IMR-90 (cell line): ENCODE measurements at regions not wholly inside any gene's neighbourhood (a gene's known extent, or its start where the extent isn't known, plus 50 kb on each side); places are given as distances from the start of the nearest gene placed in this dataset.

Experiments
- ATAC-seq: fragments of 200-7000 bp; cut with Tn5 transposase; 2 replicates; pipeline ENCODE4 v1.9.1; 2020; ENCODE audit warnings: low read depth, mild to moderate bottlenecking, moderate library complexity
- BruUV-seq: library from RNA; stranded (reverse); fragments of 400-500 nt; replicated peaks from 2 replicates; lab custom pipeline; 2021; lab: Mats Ljungman, UMichigan
- CTCF ChIA-PET: fragments of 300-600 bp; formaldehyde crosslinking; extraction: SDS; loops from one replicate; lab custom pipeline; 2021; ENCODE audit warnings: antibody characterized with exemption; lab: Yijun Ruan, JAX
- POLR2A ChIA-PET: fragments of 300-600 bp; sonication (Branson Sonifier 250); formaldehyde crosslinking; loops from one replicate; lab custom pipeline; 2022; ENCODE audit warnings: antibody characterized with exemption; ENCODE audit not compliant: unreplicated experiment; lab: Charles Lee
- DNase-seq: peaks from one replicate; pipeline ENCODE4 v3.0.0; 2013
- H2AFZ ChIP-seq: replicated peaks from 2 replicates; pipeline ENCODE3; 2013; ENCODE audit warnings: low read length, mild to moderate bottlenecking; ENCODE audit not compliant: poor library complexity
- H2AK5ac ChIP-seq: 2 replicates; pipeline ENCODE4 v1.6.1; 2013; ENCODE audit warnings: low read depth, low read length, inconsistent platforms
- H2AK9ac ChIP-seq: replicated peaks from 2 replicates; pipeline ENCODE3; 2013; ENCODE audit warnings: mild to moderate bottlenecking, low read depth, low read length, moderate library complexity; ENCODE audit not compliant: poor library complexity
- H2BK120ac ChIP-seq: 2 replicates; pipeline ENCODE4 v1.6.1; 2013; ENCODE audit warnings: low read depth, low read length, inconsistent platforms
- H2BK15ac ChIP-seq: 3 replicates; pipeline ENCODE4 v1.6.1; 2013; ENCODE audit warnings: low read depth, low read length, inconsistent platforms
- H2BK20ac ChIP-seq: 2 replicates; pipeline ENCODE4 v1.6.1; 2013; ENCODE audit warnings: low read depth, mild to moderate bottlenecking, inconsistent platforms, low read length, moderate library complexity
- H2BK5ac ChIP-seq: 2 replicates; pipeline ENCODE4 v1.6.1; 2013; ENCODE audit warnings: mild to moderate bottlenecking, low read depth, low read length, inconsistent platforms; ENCODE audit not compliant: poor library complexity, severe bottlenecking
- H3K14ac ChIP-seq: replicated peaks from 2 replicates; pipeline ENCODE4 v1.6.1; 2013; ENCODE audit warnings: low read depth, low read length, inconsistent platforms
- H3K18ac ChIP-seq: 2 replicates; pipeline ENCODE4 v1.6.1; 2013; ENCODE audit warnings: low read depth, low read length, control low read depth
- H3K23ac ChIP-seq: 2 replicates; pipeline ENCODE4 v1.6.1; 2013; ENCODE audit warnings: low read depth, low read length, inconsistent platforms
- H3K27ac ChIP-seq: 2 replicates; pipeline ENCODE4 v1.5.1; 2013; ENCODE audit warnings: mild to moderate bottlenecking, control low read depth, low read length; ENCODE audit not compliant: insufficient read depth
- H3K27me3 ChIP-seq: 2 replicates; pipeline ENCODE4 v1.6.1; 2013; ENCODE audit warnings: low read length; ENCODE audit not compliant: control insufficient read depth, insufficient read depth
- H3K36me3 ChIP-seq: 2 replicates; pipeline ENCODE4 v1.6.1; 2013; ENCODE audit warnings: low read length, mixed read lengths; ENCODE audit not compliant: control insufficient read depth, insufficient read depth
- H3K4ac ChIP-seq: 2 replicates; pipeline ENCODE4 v1.6.1; 2013; ENCODE audit warnings: low read depth, low read length, inconsistent platforms
- H3K4me1 ChIP-seq: 2 replicates; pipeline ENCODE4 v1.6.1; 2013; ENCODE audit warnings: low read length, mixed read lengths; ENCODE audit not compliant: control insufficient read depth, insufficient read depth
- H3K4me2 ChIP-seq: 2 replicates; pipeline ENCODE4 v1.6.1; 2013; ENCODE audit warnings: low read depth, mild to moderate bottlenecking, control low read depth, low read length, moderate library complexity
- H3K4me3 ChIP-seq: 2 replicates; pipeline ENCODE4 v1.5.1; 2013; ENCODE audit warnings: low read depth, mild to moderate bottlenecking, control low read depth, low read length, moderate library complexity; ENCODE audit not compliant: insufficient read depth
- H3K56ac ChIP-seq: 2 replicates; pipeline ENCODE4 v1.6.1; 2013; ENCODE audit warnings: low read length, inconsistent platforms; ENCODE audit not compliant: insufficient read depth; ENCODE audit errors: extremely low read depth
- H3K79me1 ChIP-seq, 2 experiments: 2 replicates each; pipeline ENCODE4 v1.6.1; 2013; ENCODE audit warnings: low read length in 2 of 2, inconsistent platforms in 1 of 2, low read depth in 1 of 2
- H3K9ac ChIP-seq: 2 replicates; pipeline ENCODE4 v1.6.1; 2013; ENCODE audit warnings: low read depth, low read length, control low read depth
- H3K9me1 ChIP-seq: 2 replicates; pipeline ENCODE4 v1.6.1; 2013; ENCODE audit warnings: low read length, inconsistent platforms; ENCODE audit not compliant: insufficient read depth
- H3K9me3 ChIP-seq: 2 replicates; pipeline ENCODE4 v1.6.1; 2013; ENCODE audit warnings: low read length; ENCODE audit not compliant: control insufficient read depth, insufficient read depth
- H4K20me1 ChIP-seq: 2 replicates; pipeline ENCODE4 v1.6.1; 2013; ENCODE audit warnings: low read length, inconsistent platforms; ENCODE audit not compliant: insufficient read depth
- H4K5ac ChIP-seq: 2 replicates; pipeline ENCODE4 v1.6.1; 2013; ENCODE audit warnings: mild to moderate bottlenecking, low read depth, low read length, control low read depth
- H4K8ac ChIP-seq, 2 experiments: 2 replicates each; pipeline ENCODE4 v1.6.1; 2013; ENCODE audit warnings: low read depth in 2 of 2, low read length in 2 of 2, control low read depth in 1 of 2, inconsistent platforms in 1 of 2
- H4K91ac ChIP-seq: 2 replicates; pipeline ENCODE4 v1.6.1; 2013; ENCODE audit warnings: low read depth, low read length, inconsistent platforms; ENCODE audit not compliant: insufficient read depth
- BHLHE40 ChIP-seq: fragments of 150-350 bp; IDR thresholded peaks from 2 replicates; pipeline ENCODE4 v1.6.1; 2016; ENCODE audit warnings: mild to moderate bottlenecking, low read depth, low read length
- CEBPB ChIP-seq: IDR thresholded peaks from 2 replicates; pipeline ENCODE4 v1.6.1; 2012; ENCODE audit warnings: low read depth, low read length, improper control_type of control experiment
- FOS ChIP-seq: fragments of 150-350 bp; IDR thresholded peaks from 2 replicates; pipeline ENCODE4 v1.6.1; 2016; ENCODE audit warnings: low read depth, low read length
- MAFK ChIP-seq: IDR thresholded peaks from 2 replicates; pipeline ENCODE4 v1.6.1; 2012; ENCODE audit warnings: low read depth, low read length, improper control_type of control experiment
- MXI1 ChIP-seq: IDR thresholded peaks from 2 replicates; pipeline ENCODE4 v1.6.1; 2012; ENCODE audit warnings: low read depth, mild to moderate bottlenecking, low read length, moderate library complexity, borderline replicate concordance
- NFE2L2 ChIP-seq: fragments of 150-350 bp; IDR thresholded peaks from 2 replicates; pipeline ENCODE4 v1.6.1; 2016; ENCODE audit warnings: low read depth, mild to moderate bottlenecking, low read length
- POLR2A ChIP-seq: IDR thresholded peaks from 2 replicates; pipeline ENCODE4 v1.6.1; 2012; ENCODE audit warnings: mild to moderate bottlenecking, low read depth, low read length
- RAD21 ChIP-seq: IDR thresholded peaks from 2 replicates; pipeline ENCODE4 v1.6.1; 2012; ENCODE audit warnings: low read length, improper control_type of control experiment
- RCOR1 ChIP-seq: IDR thresholded peaks from 2 replicates; pipeline ENCODE4 v1.6.1; 2012; ENCODE audit warnings: mild to moderate bottlenecking, low read length, improper control_type of control experiment; ENCODE audit not compliant: insufficient replicate concordance
- RFX5 ChIP-seq: IDR thresholded peaks from 2 replicates; pipeline ENCODE4 v1.8.0; 2012; ENCODE audit warnings: low read depth, mild to moderate bottlenecking, low read length, moderate library complexity
- SMC3 ChIP-seq: fragments of 150-350 bp; IDR thresholded peaks from 2 replicates; pipeline ENCODE4 v1.6.1; 2016; ENCODE audit warnings: low read depth, mild to moderate bottlenecking, antibody characterized with exemption, low read length, moderate library complexity
- USF2 ChIP-seq: fragments of 150-350 bp; IDR thresholded peaks from 2 replicates; pipeline ENCODE4 v1.6.1; 2017; ENCODE audit warnings: mild to moderate bottlenecking, antibody characterized with exemption, low read length, low read depth
- WGBS, 2 experiments: methylation state at CpG; one replicate each; pipeline versions ENCODE4 v1.1.5 to v1.1.7; 2013; ENCODE audit warnings: missing lambda C conversion rate in 2 of 2; ENCODE audit not compliant: insufficient read length in 1 of 2; ENCODE audit errors: extremely low coverage in 2 of 2; 5-methylcytosine and 5-hydroxymethylcytosine counted together
- dilution Hi-C: fragments of 300-500 bp; cut with HindIII; formaldehyde crosslinking; loops from one replicate; pipeline ENCODE4 v1.14.3; 2018; ENCODE audit warnings: low sequenced_read_pairs; ENCODE audit not compliant: unreplicated experiment
- in situ Hi-C: fragments of 300-500 bp; cut with MboI; formaldehyde crosslinking; loops from 3 replicates; pipeline ENCODE4 v1.14.3; 2019; ENCODE audit warnings: low sequenced_read_pairs, inconsistent platforms, mixed read lengths
- intact Hi-C: fragments of 100-400 bp; cut with micrococcal nuclease; formaldehyde crosslinking; loops from 2 replicates; pipeline ENCODE4 v1.10.0; 2022
- TF ChIP-seq, protein P1 (sequence below): fragments of 150-350 bp; IDR thresholded peaks from 2 replicates; pipeline ENCODE4 v1.6.1; 2016; ENCODE audit warnings: low read depth, mild to moderate bottlenecking, low read length, moderate library complexity, borderline replicate concordance

DNA sequence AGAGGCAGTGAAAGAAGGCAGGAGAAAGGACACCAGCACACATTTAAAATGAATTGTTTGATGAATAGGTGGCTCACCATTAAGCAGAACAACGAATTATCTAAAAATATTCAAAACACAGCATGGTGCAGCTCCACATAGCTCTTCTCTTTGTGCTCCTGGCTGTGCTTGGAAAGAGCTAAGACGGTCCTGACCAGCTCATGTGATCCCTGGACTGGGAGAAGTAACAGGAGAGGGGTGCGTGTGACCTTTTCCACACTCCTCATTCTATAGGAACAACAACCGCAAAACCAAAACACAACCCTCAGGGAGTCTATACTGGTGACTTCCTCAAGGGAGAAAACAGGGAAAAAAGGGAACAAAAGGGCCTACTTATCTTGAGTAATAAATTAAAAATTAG lies 140.5 kb downstream of the DIRAS2 start:
- Histone ChIP-seq H3K9me1 (no peaks in the 10 kb centered on the region), H2BK120ac (no peak overlapping the region), H3K4me2 (no peak overlapping the region), H3K79me1 (no peaks in the 10 kb centered on the region), H3K36me3 (no peaks in the 10 kb centered on the region), H2BK20ac (no peak overlapping the region), H3K4me3 (no peak overlapping the region), H4K20me1 (no peaks in the 10 kb centered on the region), H4K8ac (no peak overlapping the region), H4K91ac (no peak overlapping the region), H2BK5ac (no peak overlapping the region), H3K27me3 (no peaks in the 10 kb centered on the region), H2AFZ (no peak overlapping the region), H3K9ac (no peak overlapping the region), H2AK5ac (no peak overlapping the region), H3K18ac (no peak overlapping the region), H3K9me3 (no peaks in the 10 kb centered on the region), H2BK15ac (no peak overlapping the region), H4K5ac (no peak overlapping the region), H3K4ac (no peak overlapping the region), H3K27ac (no peak overlapping the region), H3K23ac (no peak overlapping the region), H3K56ac (no peak overlapping the region), H3K14ac (no peak overlapping the region), H3K4me1 (no peaks in the 10 kb centered on the region), H2AK9ac (no peak overlapping the region)
- ATAC-seq (no peak), DNase-seq (no peak)
- dilution Hi-C loops (no loop called here), in situ Hi-C loops (no loop called here), intact Hi-C loops (no loop called here)
- POLR2A ChIA-PET: no interaction called here
- no CpG with 5 or more reads among the region's 4 CpGs for WGBS, 2 experiments
- BruUV-seq: no TSS peak
- CTCF ChIA-PET: no interaction called here
- no peak for TF ChIP-seq MAFK
- TF ChIP-seq RAD21: no peak
- no peak for TF ChIP-seq NFE2L2
- no peak for TF ChIP-seq RFX5
- no peak for TF ChIP-seq SMC3
- no peak for TF ChIP-seq MXI1
- no peak for TF ChIP-seq RCOR1
- TF ChIP-seq, protein P1, sequence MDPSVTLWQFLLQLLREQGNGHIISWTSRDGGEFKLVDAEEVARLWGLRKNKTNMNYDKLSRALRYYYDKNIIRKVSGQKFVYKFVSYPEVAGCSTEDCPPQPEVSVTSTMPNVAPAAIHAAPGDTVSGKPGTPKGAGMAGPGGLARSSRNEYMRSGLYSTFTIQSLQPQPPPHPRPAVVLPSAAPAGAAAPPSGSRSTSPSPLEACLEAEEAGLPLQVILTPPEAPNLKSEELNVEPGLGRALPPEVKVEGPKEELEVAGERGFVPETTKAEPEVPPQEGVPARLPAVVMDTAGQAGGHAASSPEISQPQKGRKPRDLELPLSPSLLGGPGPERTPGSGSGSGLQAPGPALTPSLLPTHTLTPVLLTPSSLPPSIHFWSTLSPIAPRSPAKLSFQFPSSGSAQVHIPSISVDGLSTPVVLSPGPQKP: no peak
- TF ChIP-seq CEBPB: no peak
- no peak for TF ChIP-seq USF2
- no peak for TF ChIP-seq POLR2A
- no peak for TF ChIP-seq FOS
- no peak for TF ChIP-seq BHLHE40
